ENCODE measurements at regions not wholly inside any gene's neighbourhood (a gene's known extent, or its start where the extent isn't known, plus 50 kb on each side); places are given as distances from the start of the nearest gene placed in this dataset.

DNA sequence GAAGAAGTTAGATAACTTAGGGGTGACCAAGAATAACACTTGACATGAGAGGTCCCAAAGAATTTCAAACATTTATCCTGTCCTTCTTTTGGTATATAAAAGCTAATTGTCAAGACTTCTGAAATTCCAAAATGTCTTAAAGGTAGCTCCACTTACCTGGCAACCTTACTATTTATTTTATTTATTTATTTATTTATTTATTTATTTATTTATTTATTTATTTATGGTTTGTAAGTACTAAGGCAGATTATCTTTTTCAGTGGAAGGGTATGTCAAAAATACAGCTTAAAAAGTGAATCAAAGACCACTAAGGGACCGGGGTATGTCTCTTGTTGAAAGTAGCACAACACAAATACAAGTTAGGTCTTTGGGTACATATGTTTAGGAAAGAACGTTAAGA, 620.8 kb upstream of the B3GALT2 start:
- H3K9me3 ChIP-seq = no peaks in the 10 kb centered on the region
- H3K4me1 ChIP-seq = no peaks in the 10 kb centered on the region
- no peaks in the 10 kb centered on the region for H3K27me3 ChIP-seq
- DNase-seq = no peak
- H3K36me3 ChIP-seq = no peaks in the 10 kb centered on the region
- TF ChIP-seq, protein P1, sequence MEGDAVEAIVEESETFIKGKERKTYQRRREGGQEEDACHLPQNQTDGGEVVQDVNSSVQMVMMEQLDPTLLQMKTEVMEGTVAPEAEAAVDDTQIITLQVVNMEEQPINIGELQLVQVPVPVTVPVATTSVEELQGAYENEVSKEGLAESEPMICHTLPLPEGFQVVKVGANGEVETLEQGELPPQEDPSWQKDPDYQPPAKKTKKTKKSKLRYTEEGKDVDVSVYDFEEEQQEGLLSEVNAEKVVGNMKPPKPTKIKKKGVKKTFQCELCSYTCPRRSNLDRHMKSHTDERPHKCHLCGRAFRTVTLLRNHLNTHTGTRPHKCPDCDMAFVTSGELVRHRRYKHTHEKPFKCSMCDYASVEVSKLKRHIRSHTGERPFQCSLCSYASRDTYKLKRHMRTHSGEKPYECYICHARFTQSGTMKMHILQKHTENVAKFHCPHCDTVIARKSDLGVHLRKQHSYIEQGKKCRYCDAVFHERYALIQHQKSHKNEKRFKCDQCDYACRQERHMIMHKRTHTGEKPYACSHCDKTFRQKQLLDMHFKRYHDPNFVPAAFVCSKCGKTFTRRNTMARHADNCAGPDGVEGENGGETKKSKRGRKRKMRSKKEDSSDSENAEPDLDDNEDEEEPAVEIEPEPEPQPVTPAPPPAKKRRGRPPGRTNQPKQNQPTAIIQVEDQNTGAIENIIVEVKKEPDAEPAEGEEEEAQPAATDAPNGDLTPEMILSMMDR (IDR thresholded peaks at IDR 0.05; ENCODE audit: low read depth, low read length) = no peak
- H3K4me3 ChIP-seq (ENCODE audit: low read depth, low read length) = no peak overlapping the region

DNA sequence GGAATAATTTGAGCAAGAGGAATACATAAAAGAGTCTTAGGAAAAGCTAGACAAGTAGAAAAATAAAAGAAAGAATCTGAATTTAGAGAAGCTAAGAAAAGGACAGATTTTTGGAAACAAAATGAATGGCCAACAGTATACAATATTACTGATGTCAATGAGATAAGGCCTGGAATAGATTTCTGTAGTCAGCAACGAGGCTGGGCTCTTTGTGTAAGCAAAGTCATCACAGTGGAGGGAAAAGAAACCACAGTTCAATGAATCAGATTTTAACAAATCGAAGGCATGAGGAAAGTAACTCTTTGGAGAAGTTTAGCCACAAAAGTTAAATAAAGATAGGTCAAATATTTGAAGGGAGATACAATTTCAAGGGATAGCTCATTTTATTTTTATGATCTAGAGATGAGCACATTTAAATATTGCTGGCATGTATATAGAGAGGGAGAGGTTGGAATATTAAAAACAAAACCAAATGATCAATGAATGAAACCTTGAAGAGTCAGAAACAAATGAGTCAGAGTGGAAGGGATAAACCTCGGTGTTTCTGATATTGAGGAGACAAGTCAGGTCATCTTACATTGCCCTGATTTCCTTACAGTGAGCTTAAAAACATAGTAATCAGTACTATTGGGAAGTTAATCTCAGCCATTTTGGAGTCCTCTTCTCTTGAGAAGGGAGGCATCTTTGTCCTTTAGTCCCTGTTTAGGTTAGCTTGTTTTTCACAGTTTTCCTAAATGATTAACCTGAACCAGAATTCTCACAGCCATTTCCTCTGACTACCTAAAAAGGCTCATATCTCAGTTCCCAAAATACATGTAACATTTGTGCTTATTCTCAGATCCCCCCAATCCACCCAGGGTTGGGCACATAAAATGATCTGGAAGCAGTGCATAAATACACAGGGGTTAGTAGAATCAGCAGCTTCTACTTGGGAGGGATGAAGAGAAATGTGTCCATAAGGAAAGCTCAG, 620.0 kb upstream of the B3GALT2 start:
- Histone ChIP-seq H3K27me3 (no peaks in the 10 kb centered on the region), H3K4me1 (no peaks in the 10 kb centered on the region), H3K9me3 (no peaks in the 10 kb centered on the region), H3K36me3 (no peaks in the 10 kb centered on the region), H3K4me3 (ENCODE audit: low read depth, low read length) (no peak overlapping the region)
- TF ChIP-seq, protein P1 (IDR thresholded peaks at IDR 0.05; ENCODE audit: low read depth, low read length) = no peak
- DNase-seq = no peak

DNA sequence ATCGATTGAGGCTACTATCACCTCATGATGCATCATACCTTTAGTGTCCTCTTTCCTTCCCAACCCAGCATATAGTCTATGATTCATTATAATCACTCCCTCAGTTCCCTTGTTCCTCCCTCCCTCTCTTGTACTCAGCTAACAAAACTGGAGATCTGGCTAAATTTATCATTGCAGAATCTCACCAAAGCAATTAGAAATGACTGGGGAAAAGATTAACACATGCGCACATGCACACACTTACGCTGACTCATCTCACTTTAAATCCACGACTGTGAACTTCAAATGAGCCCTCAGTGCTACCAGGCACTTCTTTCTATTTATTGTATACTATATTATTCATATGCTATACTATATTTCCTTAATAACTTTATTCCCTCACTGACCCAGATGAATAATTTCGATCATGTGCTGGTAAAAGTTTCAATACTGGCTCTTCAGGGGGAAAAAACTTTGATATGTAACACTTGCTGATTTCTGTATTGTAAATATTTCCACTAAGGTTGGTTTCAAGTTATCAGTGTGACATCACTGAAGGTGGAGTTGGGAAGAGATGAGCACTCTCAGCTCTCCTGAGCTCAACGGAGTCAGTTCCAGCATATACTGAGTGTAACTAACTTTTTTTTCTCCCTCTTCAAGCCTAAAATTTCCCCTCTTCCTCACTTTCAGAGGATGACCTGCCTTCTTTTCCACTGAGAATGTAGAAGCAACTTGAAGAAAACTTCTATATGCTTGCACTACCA, 613.7 kb upstream of the B3GALT2 start:
- H3K27me3 ChIP-seq = no peaks in the 10 kb centered on the region
- no peak overlapping the region for H3K4me3 ChIP-seq (ENCODE audit: low read depth, low read length)
- H3K9me3 ChIP-seq = no peaks in the 10 kb centered on the region
- H3K36me3 ChIP-seq = no peaks in the 10 kb centered on the region
- TF ChIP-seq, protein P1 (IDR thresholded peaks at IDR 0.05; ENCODE audit: low read depth, low read length) = no peak
- no peak for DNase-seq
- no peaks in the 10 kb centered on the region; the same call in 1 of the 2 replicates for H3K4me1 ChIP-seq

GRCh38 chr1:193799371-193799770, 613.0 kb upstream of the B3GALT2 start:
- no peak overlapping the region for H3K4me3 ChIP-seq (ENCODE audit: low read depth, low read length)
- no peak for DNase-seq
- H3K36me3 ChIP-seq = no peaks in the 10 kb centered on the region
- H3K27me3 ChIP-seq = no peaks in the 10 kb centered on the region
- TF ChIP-seq, protein P1 (IDR thresholded peaks at IDR 0.05; ENCODE audit: low read depth, low read length) = no peak
- no peaks in the 10 kb centered on the region; the same call in 1 of the 2 replicates for H3K4me1 ChIP-seq
- no peaks in the 10 kb centered on the region for H3K9me3 ChIP-seq

DNA sequence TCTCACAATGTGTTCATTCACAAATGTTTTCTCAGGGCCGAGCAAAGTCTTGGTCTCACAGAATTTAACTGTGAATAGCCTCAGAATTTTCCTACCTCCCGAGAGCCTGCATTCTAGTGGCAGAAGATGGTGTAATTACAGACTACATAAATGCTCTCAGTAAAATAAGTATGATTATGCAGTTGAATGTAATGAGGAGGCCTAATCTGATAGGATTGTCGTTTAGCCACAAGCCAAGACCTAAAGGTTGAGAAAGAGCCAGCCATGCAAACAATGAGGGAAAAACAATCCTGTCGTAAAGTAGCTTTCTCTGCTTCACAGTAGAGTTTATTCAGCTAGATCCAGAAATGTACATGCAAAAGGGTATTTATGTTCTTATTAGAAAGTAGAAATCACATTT, 607.8 kb upstream of the B3GALT2 start:
- H3K36me3 ChIP-seq = no peaks in the 10 kb centered on the region
- H3K9me3 ChIP-seq = no peaks in the 10 kb centered on the region
- no peak for DNase-seq
- TF ChIP-seq, protein P1 (IDR thresholded peaks at IDR 0.05; ENCODE audit: low read depth, low read length) = no peak
- no peaks in the 10 kb centered on the region for H3K27me3 ChIP-seq
- no peaks in the 10 kb centered on the region for H3K4me1 ChIP-seq
- H3K4me3 ChIP-seq (ENCODE audit: low read depth, low read length) = no peak overlapping the region
